NCI-H524 treated with DMSO at 0.1 percent for 48 hours (cell line): ENCODE measurements at regions not wholly inside any gene's neighbourhood (a gene's known extent, or its start where the extent isn't known, plus 50 kb on each side); places are given as distances from the start of the nearest gene placed in this dataset.
"Not testable (repeated sequence)": the region's sequence is repeated elsewhere in the genome, so short reads cannot be mapped to it uniquely, and the experiment has no call there.

Experiments
- DNase-seq: peaks from one replicate; lab custom pipeline; 2025; lab: John Stamatoyannopoulos, UW

DNA sequence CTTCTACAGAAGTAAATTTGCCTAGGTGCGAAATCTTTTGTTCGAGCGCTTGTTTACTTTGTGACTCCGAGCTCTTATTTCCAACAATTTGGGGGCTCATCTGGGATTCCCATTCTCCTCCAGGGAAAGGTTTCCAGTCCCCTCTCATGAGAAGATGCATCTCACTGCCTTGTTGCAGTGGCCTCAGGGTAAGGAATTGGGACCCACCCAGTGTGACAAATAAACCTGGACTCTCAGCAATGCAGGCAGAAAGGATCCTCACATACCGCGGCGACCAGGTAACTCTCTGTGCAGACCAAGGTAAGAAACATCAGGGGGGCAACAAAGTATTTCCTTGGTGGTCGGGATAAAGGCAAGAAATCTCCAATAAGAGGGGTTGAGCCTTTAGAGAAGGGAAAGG, 1169.3 kb downstream of the DSC3 start:
- no peak for DNase-seq

DNA sequence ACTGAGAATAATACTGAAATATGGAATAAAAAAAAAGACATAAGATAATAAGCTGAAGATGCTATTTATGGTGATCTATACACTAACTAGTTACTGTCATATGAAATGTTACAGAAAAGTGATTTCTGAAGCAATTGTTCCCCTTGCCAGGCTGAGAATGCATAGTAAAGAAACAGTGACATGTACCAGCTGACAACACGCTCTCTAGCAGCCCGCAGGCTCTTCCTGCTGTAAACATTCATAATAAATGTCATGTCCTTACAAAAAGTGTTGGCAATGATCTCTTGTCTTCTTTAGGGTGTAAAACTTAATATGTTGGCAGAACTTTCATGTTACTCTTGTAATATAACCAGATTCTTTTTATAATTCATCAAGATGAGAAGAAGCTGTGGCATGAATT, 1171.3 kb downstream of the DSC3 start:
- no peak for DNase-seq

GRCh38 chr18:29862824-29863223, 1179.7 kb downstream of the DSC3 start:
- no peak for DNase-seq

- DNase-seq: no peak
Observed at GRCh38 chr18:29855637-29856036, 1186.9 kb downstream of the DSC3 start.

DNA sequence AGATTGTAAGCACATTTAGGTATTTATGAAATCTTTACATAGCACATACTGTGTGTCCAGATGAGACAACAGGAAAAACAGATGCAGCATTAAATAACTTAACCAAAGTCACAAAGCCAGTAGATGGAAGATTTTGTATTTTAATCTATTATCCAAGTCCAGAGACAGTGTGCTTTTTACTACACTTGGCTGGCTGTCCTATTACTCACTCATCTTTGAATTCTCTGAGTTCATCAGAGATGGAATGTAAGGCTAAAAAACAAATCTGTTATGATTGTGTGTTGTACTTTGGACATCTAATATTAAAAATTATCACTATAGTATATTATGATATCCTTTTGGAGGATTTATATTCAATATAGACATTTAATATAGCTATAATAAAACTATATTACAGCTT, 1189.4 kb downstream of the DSC3 start:
- no peak for DNase-seq

GRCh38 chr18:29849144-29849543, 1193.4 kb downstream of the DSC3 start:
- DNase-seq: no peak

DNA sequence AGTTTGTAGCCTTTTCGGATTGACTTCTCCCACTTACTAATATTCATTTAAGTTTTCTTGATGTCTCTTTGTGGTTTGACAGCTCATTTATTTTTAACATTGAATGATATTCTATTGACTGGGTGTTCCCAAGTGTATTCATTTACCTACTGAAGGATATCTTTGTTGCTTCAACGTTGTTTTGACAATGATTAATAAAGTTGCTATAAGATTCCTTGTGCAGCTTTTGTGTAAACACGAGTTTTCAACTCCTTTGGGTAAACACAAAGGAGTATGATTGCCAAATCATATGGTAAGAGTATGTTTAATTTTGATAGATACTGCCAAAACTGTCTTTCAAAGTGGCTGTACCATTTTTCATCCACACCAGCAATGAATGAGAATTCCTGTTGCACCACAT, 1200.9 kb downstream of the DSC3 start:
- DNase-seq: no peak

GRCh38 chr18:29840089-29840488, 1202.5 kb downstream of the DSC3 start:
- no peak for DNase-seq

- DNase-seq: not testable (repeated sequence)
Observed at GRCh38 chr18:29838961-29839360, 1203.6 kb downstream of the DSC3 start.

DNA sequence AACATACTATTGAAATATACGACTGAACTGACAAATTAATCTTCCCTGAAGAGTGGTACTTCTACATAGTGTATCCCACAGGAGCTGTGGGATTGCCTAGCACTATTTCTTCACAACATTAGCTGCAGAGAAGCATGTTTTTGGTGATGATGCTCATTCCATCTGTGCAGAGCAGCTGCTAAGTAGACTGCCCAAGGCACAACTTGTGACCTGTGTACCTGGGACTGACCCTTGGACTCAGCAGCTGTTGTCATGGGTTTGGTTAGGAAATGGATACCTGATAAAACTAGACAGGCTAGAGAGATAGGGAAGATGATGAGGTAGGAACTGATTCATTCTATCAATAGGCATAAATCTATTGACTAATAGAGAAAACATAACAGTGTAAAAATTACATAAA, 1204.0 kb downstream of the DSC3 start:
- no peak for DNase-seq

DNA sequence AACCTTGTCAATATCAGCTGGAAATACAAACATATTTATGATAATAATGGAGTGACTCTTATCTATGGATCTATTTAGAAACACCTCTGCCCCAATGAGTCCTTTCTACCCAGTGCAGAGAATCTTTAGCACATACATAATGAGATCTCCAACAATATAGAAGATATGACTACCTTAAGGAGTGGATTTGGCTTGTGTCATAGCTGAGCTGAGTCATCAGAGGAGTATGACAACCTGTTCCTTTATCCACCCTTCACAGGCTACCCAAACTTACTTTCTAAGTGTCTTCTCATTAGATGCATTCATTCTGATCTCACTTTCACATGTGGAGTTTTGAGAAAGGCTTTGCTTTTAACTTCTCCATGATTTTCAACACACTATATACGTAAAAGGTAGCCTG, 1218.9 kb downstream of the DSC3 start:
- DNase-seq: no peak

DNA sequence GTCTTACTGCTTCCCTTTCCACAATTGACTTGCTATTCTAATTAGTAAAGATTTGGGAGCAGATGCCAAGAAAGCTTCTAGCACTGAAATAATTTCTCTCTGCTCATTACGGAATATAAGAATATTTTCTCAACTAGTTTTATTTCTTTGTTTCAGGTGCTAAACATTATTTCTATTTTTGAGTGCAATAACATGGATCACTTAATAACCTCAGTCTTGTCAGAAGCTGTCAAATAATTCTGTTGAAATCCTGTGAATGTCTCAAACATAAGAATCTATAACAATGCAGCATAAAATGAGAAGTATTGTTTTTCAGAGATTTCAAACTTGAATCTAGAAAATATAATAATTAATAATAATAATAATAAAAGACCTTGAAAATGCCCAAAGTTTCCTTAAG, 1221.0 kb downstream of the DSC3 start:
- DNase-seq: no peak

DNA sequence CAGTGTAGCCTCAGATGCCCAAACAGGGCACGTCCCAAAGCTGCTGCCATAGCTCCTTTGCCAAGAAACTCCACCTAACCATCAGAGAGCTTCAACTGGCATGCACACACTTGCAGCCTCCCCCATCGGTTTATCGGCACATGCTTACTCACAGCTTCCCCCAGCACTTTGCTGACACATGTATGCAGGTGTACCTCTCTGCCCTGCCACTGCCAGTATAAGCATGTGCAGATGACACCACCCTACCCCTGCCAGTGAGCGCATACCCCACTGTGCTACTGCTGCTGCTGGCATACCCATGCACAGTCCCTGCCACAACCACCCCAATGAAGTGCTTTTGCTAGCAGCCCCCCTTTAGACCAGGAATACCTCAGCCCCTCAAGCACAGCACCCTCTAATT, 1231.0 kb downstream of the DSC3 start:
- DNase-seq: no peak

- no peak for DNase-seq
Observed at GRCh38 chr18:29780816-29781215, 1261.7 kb downstream of the DSC3 start.

DNA sequence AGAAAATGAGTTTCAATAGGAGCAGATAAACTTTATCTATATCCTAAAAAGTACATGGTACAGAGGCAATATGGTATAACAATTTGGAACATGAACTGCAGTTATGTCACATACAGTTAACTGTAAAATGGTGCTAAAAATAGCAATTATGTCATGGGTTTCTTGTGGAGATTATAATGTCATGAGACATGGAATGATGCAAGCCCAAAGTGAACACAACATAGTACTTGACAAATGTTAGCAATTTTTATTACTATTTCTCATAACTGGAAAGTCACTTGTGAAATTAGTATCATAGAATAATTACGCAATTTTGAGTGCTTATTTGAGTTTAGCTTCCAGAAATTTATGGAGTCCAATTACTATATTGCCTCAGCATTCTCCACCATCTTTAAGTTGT, 1263.4 kb downstream of the DSC3 start:
- no peak for DNase-seq

GRCh38 chr18:29753379-29753778, 1289.2 kb downstream of the DSC3 start:
- no peak for DNase-seq

DNA sequence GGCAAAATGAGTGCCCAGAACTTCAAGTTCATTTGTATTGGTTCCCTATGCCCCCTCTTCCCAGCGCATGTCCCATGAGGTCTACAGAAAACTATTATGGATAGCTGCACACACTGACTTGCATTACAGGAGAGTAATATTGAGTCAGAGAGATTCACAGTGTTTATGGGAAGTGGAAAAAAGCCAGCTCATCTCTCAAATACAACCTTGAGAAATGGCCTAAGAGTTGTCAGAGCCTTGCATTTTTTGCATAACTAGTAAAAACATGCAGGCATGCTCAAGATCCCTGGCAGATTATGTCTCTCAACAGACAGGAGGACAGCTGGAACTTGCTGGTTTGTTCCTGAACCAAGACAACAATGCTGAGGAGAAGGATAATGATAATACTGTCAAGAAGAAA, 1292.8 kb downstream of the DSC3 start:
- DNase-seq: no peak

GRCh38 chr18:29741461-29741860, 1301.1 kb downstream of the DSC3 start:
- no peak for DNase-seq

DNA sequence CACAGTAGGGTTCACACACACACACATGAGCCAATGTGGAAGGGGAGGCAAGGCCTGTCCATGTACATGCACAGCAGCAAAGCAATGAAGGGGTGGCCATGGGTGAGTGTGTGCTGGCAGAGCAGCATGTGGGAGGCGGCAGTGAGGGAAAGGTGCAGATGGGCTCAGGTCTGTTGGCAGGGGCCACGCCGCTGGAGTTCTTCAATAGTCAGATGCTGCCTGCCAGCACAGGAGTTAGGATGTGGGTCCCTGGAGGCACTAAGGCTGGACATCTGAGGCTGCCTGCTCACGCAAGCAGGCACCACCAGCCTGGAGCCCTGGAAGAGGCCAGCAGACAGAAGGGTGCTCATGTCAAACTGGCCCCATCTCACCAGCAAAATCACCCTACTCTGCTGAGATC, 1304.9 kb downstream of the DSC3 start:
- no peak for DNase-seq

- no peak for DNase-seq
Observed at GRCh38 chr18:29737190-29737589, 1305.4 kb downstream of the DSC3 start.

DNA sequence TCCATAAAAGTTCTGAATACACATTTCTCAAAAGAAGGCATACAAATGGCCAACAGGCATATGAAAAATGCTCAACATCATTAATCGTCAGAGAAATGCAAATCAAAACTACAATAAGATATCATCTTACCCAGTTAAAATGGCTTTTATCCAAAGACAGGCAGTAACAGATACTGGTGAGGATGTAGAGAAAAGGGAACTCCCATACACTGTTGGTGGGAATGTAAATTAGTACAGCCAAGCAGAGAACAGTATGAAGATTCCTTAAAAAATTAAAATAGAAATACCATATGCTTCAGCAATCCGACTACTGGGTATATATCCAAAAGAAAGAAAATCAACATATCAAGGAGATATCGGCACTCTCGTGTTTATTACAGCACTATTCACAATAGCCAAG, 1312.5 kb downstream of the DSC3 start:
- DNase-seq: no peak

DNA sequence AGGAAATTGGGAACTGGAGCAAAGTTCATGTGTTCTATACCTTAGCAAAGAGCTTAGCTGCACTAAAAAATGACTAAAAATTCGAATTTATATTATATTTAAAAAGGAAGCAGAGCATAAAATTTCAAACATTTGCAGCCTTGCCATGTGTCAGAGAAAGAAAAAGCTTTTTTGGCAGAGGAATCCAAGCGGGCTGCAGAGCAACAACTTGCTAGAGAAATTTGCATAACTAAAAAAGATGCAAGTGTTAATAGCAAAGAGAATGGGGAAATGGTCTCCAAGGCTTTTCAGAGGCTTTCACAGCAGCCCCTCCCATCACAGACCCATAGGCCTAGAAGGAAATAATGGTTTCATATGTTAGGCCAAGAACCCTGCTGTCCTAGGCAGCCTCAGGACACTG, 1315.9 kb downstream of the DSC3 start:
- DNase-seq: no peak

GRCh38 chr18:29723486-29723885, 1319.1 kb downstream of the DSC3 start:
- not testable (repeated sequence) for DNase-seq

DNA sequence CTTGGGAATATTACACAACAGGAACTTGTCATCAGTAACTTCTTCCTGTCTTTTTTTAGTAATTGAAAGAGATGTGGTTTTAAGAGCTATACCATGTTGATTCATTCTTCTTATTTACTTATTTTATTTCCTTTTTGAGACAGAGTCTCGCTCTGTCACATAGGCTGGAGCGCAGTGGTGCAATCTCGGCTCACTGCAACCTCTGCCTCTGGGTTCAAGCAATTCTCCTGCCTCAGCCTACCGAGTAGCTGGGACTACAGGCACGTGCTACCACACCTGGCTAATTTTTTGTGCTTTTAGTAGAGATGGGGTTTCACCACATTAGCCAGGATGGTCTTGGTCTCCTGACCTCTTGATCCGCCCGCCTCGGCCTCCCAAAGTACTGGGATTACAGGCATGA, 1326.6 kb downstream of the DSC3 start:
- DNase-seq: not testable (repeated sequence)

DNA sequence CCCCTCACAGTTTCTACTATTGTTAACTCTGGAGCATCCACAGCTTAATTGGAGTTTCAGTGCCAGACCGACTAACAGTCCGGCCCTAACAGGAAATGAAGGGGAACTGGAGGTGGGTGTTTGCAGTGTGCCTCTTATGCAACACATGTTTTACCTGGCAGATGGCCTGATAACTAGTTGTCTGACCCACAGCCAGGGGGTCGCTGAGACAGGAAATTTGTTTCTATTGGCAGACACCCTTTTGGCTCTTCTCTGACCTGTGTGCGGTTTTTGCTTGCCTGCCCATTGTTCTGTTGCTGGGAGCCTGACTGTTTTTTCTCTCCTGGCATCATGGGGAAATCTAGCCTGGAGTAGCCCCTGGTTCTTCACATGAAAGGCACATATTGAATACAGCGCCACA, 1329.8 kb downstream of the DSC3 start:
- no peak for DNase-seq
